Skeletal muscle cell (primary cell): ENCODE measurements at regions not wholly inside any gene's neighbourhood (a gene's known extent, or its start where the extent isn't known, plus 50 kb on each side); places are given as distances from the start of the nearest gene placed in this dataset.

ENCODE experiments used
- DNase-seq: peaks from one replicate; pipeline ENCODE4 v3.0.0-alpha.2; 2010; ENCODE audit warnings: low read depth
- H3K4me3 ChIP-seq: 2 replicates; pipeline ENCODE4 v1.5.1; 2011; ENCODE audit warnings: low read depth, mild to moderate bottlenecking, control low read depth, low read length, moderate library complexity

- H3K4me3 ChIP-seq = no peak overlapping the region
- DNase-seq = no peak
These were observed 607.3 kb downstream of the NCAM2 start for GRCh38 chr21:21605521-21605920.

DNA sequence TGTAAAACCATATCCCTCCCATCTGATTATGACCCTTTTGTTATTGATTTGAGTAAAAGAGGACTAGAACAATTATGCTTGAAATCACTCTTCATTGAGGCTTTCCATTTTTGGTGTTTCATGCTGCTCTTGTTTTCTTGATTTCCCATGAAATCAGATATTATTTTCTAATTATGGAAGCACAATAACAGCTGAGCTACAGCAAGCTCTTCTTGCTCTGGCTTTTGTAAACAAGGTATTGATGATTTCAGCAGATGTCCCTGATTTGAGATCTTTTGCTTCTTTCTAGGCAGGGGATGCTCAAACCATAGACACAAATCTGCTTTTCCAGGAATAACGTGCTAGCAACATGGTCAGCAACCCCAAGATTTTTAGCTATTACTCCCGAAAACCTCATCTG is 607.8 kb downstream of the NCAM2 start:
- H3K4me3 ChIP-seq = no peak overlapping the region
- DNase-seq = no peak

DNA sequence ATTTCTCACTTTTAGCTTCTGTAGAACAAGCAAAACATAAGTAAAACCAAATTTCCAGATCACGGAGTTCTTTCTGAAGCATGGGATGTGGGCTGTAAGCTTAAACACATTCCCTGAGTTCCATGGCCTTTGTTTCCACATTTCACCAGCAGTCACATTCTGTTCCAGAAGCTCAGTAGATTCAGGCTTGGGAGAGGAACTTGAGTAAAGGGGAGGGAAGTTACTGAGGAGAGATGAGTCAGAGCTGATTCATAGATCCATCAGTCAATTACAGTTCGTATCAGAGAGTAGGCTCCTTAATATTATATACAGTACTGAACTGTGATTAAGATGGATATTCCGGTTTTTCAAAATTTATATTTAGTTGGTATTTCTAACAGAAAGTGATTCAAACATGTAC is 614.3 kb downstream of the NCAM2 start:
- H3K4me3 ChIP-seq = no peak overlapping the region
- peak; percentile 96 for DNase-seq

DNA sequence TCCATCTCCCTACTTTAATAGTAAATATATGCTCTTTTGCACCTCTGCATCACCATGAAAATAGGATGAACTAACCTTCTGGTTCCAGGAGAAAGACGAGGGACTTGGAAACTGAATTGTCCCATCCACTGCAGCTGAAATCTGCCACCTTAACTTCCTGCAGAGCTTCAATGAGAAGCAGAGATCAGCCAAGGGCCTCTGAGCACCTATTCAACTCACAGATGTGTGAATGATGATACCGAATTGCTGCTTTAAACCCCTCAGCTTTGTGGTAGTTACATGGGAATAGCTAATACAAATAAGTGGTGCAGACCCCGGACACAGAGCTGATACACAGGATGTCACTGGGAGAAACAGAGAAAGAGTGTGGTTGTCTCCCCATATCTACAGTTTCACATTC is 616.8 kb downstream of the NCAM2 start:
- no peak overlapping the region for H3K4me3 ChIP-seq
- no peak for DNase-seq

DNA sequence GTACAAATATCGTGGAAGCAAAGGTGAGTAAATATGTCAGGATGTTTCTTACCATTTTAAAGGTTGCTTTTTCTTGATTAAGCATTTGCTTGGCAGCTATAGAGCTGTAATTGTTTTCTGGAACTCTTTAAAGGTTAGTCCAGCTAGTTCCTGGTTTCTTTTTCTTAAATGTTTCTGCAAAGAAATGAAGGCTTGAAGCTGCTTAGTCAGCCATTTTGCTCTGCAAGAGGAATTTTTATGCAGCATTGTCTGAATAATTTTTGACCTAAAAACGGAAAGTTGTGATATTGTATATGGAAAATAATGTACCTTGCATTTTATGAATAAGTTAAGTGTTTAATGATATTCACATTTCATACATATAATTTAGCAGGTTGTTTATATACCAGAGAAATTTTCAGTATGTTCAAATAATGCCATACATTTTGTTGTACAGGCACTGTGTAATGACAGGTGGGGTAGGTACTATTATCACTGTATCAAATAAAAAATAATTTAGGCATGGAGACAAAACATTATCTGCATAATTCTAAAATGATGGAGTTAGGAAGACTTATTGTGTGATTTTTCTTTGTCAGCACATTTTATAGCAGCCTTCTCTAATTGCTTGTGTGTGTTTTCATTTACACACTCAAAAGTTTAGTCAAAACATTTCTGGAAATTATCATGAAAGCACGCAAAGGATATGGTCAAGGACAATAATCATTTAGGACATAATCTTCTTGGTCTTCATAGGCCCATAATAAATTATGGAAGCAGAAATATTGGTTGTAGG is 624.4 kb downstream of the NCAM2 start:
- no peak overlapping the region for H3K4me3 ChIP-seq
- no peak for DNase-seq

DNA sequence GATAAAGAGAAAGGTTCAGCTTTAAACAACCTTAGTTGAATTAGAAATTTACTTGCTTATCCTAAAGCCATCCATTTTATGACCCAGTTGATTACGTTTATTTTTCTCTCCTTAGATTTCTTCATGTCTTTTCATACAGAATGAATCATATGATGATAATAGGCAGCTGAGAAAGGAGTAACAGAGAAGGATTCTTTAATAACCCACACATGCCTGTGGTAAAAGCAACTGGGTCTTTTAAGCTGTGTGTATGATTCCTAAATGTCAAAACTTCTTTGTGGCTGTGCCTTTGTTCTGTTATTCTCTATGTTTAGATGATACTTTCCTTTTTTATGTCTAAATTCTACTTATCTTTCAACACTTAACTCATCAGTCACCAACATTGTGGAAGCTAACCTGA is 626.5 kb downstream of the NCAM2 start:
- no peak overlapping the region for H3K4me3 ChIP-seq
- DNase-seq = peak; percentile 45

- H3K4me3 ChIP-seq = no peak overlapping the region
- DNase-seq = no peak
These were observed 633.8 kb downstream of the NCAM2 start for GRCh38 chr21:21631961-21632360.

DNA sequence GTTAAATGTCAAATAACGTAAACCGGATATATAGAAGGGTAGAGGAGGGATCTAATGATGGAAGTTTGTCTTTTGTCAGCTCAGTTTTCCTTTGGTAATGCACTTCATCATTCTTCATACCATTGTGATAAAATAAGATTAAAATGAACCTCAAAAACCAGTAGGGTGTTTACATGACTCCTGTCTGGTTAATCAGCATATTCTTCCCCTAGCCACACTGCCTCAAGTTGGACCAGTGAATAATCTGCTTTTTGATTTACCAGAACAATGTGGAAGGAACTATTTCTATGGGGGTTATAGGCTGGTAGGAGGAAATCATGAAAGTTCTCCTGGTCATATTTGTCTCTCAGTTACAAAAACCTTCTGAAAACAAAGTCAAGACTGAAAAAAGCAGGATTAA is 634.7 kb downstream of the NCAM2 start:
- H3K4me3 ChIP-seq = no peak overlapping the region
- DNase-seq = no peak

- H3K4me3 ChIP-seq = no peak overlapping the region
- no peak for DNase-seq
These were observed 663.5 kb downstream of the NCAM2 start for GRCh38 chr21:21661741-21662140.

GRCh38 chr21:21662776-21663175 is 664.6 kb downstream of the NCAM2 start:
- H3K4me3 ChIP-seq = no peak overlapping the region
- DNase-seq = no peak

DNA sequence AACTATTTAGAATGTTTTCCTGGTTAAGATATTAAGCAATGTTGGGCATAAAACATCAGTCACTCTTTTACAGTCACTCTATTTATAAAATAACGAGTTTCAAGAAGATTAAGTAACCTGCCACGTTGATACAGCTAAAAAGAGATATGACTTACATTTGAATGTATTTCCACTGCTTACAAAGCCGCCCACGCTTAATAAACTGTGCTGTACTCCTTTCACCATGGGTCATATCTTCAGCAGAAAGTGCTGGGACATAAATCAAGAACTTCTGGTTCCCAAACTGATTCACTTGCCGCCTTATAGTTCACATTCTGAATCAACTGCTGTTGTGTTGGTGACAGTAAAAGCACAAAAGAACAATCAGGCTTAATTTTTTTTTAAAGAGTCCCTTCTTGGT is 666.7 kb downstream of the NCAM2 start:
- peak; percentile 8 for DNase-seq
- H3K4me3 ChIP-seq = no peak overlapping the region

DNA sequence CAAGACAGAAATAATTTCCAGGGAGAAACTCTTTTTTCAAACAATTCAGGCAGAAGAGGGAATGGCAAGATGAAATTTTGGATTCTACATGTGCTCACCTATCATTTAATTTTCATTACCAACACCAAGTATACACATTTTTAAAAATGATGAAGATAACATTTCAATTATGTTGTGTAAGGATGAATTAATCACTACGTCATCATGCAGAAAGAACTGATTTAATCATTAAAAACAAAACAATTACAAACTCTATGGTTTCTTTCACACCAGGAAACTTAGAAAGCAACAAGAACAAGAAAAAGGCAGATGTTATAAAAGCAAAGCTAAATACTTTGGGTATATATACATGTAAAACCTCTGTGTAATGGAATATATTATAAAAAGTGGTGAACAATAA is 668.5 kb downstream of the NCAM2 start:
- DNase-seq = no peak
- H3K4me3 ChIP-seq = no peak overlapping the region

- no peak for DNase-seq
- no peak overlapping the region for H3K4me3 ChIP-seq
These were observed 670.0 kb downstream of the NCAM2 start for GRCh38 chr21:21668198-21668597.

GRCh38 chr21:21673959-21674358 is 675.8 kb downstream of the NCAM2 start:
- no peak for DNase-seq
- H3K4me3 ChIP-seq = no peak overlapping the region

DNA sequence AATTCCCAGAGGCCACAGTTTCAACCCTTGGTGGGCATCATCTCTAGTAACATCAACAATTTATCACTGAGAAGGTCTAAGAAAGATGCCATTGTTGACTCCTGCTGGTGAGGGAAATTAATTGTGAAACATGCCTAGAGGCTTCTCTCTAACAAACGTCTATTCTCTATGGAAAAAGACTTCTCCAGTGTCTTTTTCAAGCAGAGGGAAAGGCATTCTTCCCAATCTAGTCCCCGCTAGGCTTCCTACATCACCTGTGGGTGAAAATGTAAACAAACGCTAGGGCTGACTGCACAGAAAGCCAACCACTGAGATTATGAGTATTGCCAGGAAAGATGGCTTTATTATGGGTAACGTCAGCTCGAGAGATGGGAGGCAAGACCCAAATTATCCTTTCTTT is 677.4 kb downstream of the NCAM2 start:
- no peak for DNase-seq
- H3K4me3 ChIP-seq = no peak overlapping the region

DNA sequence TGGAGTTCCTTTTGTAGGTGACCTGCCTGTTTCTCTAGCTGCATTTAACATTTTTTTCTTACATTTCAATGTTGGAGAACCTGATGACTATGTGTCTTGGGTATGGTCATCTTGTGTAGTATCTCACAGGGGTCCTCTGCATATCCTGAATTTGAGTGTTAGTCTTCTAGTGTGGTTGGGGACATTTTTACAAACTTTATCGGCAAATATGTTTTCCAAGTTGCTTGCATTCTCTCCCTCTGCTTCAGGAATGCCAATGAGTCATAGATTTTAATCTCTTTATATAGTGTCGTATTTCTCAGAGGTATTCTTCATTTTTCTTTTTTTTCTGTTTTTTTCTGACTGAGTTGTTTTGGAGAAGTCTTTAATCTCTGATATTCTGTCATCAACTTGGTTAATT is 684.0 kb downstream of the NCAM2 start:
- no peak overlapping the region for H3K4me3 ChIP-seq
- DNase-seq = peak; percentile 3

GRCh38 chr21:21688889-21689288 is 690.7 kb downstream of the NCAM2 start:
- DNase-seq = no peak

GRCh38 chr21:21690068-21690665 is 692.0 kb downstream of the NCAM2 start:
- no peak for DNase-seq
- no peak overlapping the region for H3K4me3 ChIP-seq

More at GRCh38 chr21:21688889-21689288, 690.7 kb downstream of the NCAM2 start:
- H3K4me3 ChIP-seq = no peak overlapping the region

DNA sequence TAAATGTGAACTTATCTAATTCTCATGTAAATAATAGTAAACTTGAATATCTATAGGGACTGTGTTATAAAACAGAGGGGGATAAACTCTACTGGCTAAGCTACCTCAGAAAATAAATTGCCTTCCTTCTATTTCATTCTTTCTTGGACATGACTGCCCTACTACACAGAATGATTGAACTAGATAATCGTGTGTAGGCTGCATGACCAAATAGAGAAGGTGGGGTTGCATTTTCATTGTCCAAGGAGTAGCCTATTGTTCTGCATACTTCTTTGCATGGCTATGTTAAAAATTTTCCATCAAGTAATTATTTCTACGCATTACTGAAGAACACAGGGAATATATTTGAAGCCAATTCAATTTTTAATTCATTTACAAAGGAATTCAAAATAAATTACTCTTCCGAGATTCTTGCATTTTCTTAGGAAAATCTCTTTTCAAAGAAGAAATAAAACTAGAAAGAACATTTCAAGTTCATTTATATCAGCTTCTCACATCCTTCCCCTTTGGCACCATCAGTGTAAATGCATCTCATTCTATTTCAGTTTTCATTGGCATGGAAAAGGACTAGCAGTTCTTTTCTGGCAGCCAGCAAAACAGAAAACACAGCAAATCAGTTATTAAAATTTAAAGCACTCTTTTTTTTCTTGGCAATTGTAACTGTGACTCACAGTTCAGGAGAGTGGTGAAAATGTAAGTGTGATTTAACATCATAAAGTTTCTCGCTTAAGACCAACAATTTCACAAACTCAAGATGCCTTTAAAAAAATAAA is 714.7 kb downstream of the NCAM2 start:
- peak; percentile 60 for DNase-seq
- H3K4me3 ChIP-seq = no peak overlapping the region

DNA sequence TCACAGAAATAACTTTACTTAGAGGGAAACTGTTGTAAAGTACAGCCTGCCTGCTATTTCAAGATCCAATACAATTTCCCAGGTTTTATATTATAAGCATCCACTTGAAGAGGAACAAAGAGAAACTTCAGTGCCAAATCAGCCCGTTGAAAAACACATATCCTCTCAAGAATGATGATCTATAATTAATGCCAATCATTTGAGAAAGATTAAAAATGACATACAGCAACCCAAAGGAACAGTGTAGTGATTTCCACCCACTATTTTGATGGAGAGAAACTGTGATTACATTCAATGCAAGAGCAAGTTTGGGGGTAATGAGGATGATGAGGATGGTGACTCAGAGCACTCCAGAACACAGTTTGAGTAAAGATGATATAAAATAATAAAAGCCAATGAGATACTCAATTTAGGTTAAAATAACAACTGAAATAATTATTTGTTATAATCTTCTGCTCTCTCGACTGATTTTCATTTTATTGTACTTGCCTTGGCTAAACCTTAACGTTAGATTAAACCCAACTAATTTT is 715.5 kb downstream of the NCAM2 start:
- DNase-seq = no peak
- H3K4me3 ChIP-seq = no peak overlapping the region
